ENCODE measurements at regions not wholly inside any gene's neighbourhood (a gene's known extent, or its start where the extent isn't known, plus 50 kb on each side); places are given as distances from the start of the nearest gene placed in this dataset.

DNA sequence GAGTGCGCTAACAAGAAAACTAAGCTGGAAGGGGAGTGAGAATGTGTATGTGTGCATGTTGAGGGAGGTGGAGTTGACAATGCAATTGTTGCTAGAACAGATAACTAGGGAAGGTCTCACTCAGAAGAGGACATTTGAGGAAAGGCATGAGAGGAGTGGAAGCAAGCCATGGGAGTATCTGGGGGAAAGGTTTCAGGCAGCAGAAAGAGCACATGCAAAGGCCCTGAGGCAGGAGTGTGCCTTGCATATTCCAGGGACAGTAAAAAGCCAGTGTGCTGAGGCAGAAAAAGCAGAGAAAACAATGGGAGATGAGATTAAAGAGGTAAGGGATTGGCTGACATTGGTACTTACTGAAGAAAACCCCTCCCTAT lies 149.6 kb upstream of the ADO start:
- TF ChIP-seq CTCF (IDR thresholded peaks at IDR 0.05; ENCODE audit: low read depth, low read length) (no peak), EZH2phosphoT487 (IDR thresholded peaks at IDR 0.05; ENCODE audit: low read depth) (no peak)
